Activated CD8-positive, alpha-beta memory T cell treated with anti-CD3 and anti-CD28 coated beads for 48 hours (primary cell): ENCODE measurements at regions not wholly inside any gene's neighbourhood (a gene's known extent, or its start where the extent isn't known, plus 50 kb on each side); places are given as distances from the start of the nearest gene placed in this dataset.
"Not testable (repeated sequence)": the region's sequence is repeated elsewhere in the genome, so short reads cannot be mapped to it uniquely, and the experiment has no call there.

Experiments
- DNase-seq, 3 experiments: peaks; one replicate each; pipeline ENCODE4 v3.0.0-alpha.2; 2020; ENCODE audit warnings: low read depth in 2 of 3, low spot score in 2 of 3

DNA sequence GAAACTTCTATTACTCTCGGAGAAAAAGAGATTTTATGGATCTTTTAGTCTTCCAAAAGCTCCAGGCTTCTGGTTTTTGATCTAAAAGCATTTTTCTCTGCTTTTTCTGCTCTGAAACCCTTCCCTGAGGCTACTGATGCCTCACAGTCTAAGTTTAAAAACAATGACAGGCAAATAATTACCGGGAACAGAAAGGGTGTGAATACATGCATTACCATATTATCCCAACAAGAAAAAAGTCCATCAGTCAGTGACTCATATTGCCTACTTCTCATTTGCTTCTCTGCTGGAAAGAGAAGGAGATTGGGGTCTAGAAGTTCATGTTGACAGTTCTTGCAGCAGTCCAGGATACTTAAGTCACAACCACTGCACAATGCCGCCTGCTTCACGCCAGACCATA lies 482.9 kb upstream of the C16orf82 start:
- DNase-seq: no peak

DNA sequence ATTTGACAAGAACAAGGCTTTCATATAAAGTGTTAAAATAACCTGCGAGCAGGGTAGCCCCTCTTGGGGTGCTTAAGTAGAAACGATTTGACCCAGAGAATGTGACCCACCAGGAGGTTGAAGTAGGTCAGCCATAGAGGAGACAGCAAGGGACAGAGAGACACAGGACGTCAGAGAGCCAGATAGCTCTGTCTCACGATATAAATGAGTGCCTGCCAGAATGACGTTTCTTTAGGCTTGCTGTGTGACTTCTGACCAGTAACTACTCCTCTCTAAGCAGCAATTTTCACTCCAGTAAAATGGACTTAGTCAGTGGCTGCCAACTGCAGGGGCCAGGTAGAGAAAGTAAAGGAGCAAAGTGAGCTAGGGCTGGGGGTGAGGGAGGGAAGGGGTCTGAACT lies 473.0 kb upstream of the C16orf82 start:
- no peak for DNase-seq

DNA sequence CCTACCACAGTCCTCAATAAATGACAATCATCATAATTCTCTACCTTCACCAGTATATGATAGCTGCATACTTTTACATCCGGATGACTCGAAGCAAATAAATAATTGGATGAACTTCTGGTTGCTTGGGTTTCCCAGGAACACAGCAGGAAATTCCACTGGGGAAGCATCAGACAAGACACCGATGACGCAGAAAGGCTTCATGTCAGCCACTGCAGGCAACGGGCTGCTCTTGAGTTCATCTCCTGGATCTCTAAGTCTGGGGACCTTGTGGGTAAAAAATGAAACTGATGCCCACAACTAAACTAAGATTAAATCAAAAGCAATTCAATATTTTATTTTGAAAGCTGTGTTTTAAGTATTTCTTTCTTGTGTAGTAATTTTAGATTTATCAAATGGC lies 472.1 kb upstream of the C16orf82 start:
- no peak for DNase-seq

DNA sequence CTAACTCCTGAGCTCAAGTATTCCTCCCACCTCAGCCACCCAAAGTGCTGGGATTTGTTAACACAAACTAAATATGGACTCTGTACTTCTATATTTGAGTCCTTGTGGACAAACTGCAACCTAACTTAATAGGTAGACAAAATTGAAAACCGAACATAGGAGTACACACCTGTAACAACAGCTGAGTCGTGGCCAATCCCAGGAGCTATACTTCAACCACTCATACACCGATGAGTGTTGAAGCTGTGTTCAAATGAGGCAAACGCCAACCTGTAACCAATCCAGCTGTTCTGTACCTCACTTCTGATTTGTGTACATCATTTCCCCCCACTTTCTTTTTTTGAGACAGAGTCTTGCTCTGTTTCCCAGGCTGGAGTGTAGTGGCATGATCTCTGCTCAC lies 471.5 kb upstream of the C16orf82 start:
- no peak for DNase-seq

DNA sequence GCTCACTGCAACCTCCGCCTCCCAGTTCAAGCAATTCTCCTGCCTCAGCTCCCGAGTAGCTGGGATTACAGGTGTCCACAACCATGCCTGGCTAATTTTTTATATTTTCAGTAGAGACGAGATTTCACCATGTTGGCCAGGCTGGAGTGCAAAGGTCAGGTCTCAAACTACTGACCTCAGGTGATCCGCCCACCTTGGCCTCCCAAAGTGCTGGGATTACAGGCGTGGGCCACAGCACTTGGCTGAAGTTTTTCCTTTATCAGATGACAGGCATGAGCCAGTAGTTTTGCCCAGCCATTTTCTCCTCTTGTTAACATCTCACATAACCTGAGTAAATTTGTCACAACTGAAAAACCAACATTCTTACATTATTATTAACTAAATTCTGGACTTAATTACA lies 470.7 kb upstream of the C16orf82 start:
- not testable (repeated sequence) for DNase-seq

DNA sequence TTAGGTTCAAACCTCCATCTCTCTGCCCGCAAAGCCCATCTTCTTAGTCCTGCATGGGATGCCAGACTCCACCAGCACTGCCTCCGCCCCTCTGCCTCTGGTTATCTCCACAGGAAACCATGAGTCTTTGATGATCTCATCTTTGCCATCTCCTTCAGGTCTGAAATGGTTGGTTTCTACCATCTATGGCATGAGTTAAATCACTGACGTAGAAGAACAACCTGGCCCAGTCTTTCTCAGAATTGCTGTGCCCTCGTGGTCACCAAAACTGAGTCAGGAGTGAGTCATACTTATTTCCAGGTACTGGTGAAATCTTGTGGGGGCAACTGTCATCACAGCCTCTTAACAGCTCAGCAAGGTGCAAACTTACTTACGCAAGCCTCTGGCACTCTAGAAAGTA lies 468.7 kb upstream of the C16orf82 start:
- peak; percentile 23 to 34 (median 24) for DNase-seq

DNA sequence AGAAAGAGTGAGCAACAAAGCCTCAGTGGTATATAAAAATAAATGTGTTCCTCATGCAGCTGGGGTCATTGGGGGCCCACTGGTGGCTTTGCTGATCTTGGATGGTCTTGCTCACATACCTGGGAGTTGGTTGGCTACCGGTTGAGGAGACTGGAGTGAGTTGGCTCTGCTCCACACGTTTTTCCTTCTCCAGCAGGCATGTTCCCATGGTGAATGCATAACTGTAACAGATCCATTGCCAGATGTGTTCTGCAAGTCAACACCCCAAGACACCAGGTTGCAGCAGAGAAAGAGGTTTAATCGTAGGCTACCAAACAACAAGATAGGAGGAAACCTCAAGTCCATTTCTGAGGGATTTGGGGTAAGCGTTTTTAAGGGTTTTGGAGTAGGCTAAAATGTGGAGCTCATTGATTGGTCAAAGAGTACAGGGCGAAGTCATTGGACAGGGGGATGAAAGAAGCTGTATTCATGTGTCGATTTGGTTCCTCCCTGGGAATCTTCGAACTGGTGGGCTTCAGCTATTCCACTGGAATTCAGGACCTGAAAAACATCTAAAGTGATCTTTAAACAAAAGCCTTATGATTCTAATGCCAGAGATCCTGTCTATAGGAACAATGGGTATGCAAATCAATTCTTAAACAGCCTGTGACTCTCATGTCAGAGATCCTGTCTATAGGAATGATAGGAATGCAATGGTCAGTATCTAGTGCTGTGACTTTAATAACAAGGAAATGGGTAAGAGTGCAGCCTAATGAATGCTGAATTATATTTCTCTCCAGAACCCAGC lies 467.5 kb upstream of the C16orf82 start:
- no peak for DNase-seq

DNA sequence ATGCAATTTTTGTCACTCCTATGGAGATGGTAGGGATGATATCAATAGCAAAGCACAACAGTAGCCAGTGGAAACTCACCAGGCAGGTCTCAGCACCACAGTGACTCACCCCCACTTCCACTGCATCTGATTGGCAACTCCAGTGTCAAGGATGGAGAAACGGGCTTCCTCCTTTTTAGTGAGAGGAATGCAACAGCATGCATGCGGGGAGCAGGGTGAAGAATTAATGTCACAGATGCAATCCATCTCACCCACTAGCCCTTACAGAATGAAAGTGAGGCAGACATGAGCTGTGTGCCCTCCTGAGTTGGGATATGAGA lies 467.0 kb upstream of the C16orf82 start:
- DNase-seq: no peak

DNA sequence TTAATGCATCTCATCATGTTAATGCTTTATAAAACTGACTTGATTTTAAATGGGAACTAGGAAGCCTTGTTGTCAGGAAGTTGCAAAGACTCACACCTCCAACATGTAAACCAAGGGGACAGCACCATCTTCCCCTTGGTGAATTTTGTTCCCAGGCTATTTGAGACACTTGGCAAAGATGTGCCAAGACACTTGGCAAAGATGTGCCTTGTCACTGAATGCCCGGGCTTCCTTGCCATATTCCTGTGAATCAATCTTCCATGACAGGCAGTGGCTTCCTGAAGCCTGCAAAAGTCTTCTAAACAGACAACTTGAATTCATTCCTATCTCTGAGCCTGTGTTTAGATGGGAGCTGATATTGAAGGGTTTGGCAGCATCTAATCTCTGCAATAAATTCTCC lies 465.4 kb upstream of the C16orf82 start:
- DNase-seq: no peak

DNA sequence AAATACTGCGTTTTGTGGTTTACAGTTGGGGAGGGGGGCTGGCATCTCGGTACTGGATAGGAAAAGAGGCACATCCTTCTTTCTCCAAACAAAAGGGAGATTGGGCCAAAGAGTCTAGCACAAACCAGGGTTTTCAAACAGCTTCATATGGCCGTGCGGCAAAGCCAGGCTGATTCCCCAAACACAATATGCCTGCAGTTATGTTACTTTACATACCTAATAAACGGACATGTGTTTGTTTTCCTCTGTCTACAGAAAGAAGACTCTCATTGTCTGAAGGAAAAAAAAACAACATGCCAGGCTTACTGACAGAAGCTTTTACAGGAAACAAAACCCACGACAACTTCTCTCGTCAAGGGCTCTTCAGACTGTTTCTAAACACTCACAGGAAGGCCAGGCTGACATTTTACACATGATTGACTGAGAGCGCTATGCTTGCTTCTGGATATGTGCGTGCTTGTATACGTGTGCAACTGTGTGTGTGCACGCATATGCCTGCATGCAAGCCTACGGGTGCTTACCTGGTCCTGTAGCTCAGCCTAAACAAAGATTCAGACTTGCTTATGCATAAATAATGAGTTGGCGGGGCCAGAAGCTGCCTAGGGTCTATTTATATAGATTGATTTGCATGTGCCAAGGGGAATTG lies 461.0 kb upstream of the C16orf82 start:
- DNase-seq: no peak

DNA sequence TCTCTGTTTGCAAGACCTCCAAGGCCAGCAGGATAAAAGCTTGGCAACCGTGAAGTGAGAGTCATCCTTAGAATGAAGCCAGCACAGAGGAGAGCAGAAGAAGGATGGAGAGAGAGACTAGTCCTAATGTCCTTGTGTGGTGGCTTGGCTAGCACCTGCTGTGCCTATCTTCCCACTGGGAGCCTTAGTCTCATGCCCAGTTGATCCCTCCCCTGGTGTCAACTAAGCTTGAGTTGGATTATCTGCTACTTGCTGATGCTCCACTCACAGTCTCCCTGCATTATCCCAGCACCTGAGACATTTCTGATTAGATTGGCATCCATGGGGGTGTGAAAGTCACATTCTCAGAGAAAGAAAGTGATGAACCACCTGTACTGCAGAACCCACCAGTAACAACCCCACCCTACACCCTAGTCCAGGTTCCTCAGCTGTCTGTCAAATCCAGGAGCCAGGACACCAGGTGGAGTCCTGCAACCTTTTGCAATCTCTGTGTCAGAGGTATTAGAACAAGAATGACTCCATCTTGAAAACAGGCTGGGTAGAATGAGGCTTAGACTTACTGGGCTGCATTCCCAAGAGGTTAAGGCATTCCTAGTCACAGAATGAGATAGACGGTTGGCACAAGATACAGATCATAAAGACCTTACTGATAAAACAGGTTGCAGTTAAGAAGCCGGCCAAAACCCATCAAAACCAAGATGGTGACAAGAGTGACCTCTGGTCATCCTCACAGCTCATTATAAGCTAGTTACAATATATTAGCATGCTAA lies 460.2 kb upstream of the C16orf82 start:
- no peak for DNase-seq

DNA sequence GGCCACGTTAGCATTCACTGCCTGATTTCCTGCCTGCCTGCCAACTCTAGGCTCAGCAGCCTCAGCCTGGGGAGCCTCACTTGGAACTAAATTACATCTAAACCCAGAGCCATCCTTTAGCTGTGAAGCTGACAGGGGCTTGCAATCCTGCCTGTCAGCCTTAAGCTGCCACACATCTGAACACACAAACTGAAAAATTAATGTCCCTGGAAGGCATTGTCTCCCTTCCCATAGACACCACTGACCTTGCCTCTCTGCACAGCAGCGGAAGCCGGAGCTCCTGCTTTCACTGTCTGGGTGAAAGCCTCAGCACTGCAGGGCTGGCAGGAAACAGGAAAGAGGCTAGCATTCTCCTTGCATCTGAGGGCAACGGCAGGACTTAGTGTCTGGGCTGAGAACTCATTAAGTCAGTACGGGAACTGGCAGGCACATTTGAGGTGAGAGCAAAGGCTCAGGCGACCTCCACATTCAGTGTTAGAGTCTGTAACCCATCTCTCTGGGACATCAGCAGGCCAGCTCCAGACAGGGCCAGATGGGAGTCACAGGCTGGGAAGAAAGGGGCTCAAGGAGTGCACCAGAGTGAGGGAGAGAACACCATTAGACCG lies 452.4 kb upstream of the C16orf82 start:
- no peak for DNase-seq

DNA sequence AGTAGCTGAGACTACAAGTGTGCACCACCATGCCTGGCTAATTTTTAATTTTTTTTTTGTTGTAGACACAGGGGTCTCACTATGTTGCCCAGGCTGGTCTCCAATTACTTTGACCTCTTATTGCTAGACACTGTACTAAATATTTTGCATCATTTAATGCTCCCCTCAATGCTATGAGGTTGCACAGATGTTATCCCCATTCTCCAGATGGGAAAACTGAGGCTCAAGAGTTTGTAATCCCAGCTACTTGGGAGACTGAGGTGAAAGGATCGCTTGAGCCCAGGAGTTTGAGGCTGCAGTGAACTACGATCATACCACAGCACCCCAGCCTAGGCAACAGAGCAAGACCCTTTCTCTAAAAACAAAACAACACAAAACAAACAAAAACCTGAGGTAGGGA lies 443.3 kb upstream of the C16orf82 start:
- DNase-seq: no peak

DNA sequence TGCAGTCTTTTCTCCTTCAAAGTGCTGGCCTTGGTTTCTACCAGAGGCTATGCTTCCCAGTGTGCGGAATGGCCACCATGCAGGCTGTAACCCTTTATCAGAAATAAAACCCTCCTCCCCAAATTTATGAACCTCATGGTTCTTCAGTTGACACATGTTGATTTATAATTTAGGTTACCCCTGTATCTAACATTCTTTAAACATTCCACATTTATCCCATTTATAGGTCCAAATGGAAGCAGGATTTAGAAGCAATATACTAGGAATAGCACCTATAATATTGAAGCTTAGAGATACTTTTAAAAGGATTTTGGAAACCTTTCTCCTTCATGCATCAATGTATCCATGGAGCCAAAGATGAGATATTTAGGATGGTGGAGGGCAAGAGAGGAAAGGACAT lies 438.8 kb upstream of the C16orf82 start:
- no peak for DNase-seq

DNA sequence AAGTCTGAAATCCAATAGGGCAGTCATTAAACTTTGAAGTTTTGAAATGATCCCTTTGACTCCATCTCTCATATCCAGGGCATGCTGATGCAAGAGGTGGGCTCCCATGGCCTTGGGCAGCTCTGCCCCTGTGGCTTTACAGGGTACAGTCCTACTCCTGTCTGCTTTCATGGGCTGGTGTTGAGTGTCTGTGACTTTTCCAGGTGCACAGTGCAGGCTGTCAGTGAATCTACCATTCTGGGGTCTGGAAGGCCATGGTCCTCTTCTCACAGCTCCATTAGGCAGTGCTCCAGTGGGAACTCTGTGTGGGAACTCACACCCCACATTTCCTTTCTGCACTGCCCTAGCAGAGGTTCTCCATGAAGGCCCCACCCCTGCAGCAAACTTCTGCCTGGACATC lies 435.4 kb upstream of the C16orf82 start:
- DNase-seq: not testable (repeated sequence)

DNA sequence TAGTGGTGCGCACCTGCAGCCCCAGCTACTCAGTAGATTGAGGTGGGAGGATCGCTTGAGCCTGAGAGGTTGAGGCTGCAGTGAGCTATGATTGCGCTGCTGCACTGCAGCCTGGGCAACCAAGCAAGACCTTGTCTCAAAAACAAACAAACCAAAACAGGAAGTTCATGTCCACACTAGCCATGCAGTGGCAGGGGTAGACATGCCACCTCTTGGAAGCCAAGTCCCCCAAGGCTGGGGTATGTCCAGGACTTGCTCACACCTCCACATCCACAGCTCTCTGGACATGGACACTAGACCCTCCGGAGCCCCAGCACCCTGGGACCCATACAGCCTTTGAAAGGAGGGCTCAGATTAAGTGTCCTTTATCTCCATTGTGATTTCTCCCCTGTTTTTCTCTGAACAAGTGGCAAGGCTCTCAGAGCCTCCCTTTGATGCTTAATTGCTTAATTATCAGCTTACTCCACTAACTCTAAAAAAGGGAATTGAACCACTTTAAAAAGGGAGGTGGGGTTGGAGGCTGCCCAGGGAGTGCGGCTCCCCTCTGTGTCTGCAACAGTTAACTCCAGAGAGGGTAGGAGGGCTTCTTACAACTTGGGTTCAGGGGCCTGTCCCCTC lies 424.6 kb upstream of the C16orf82 start:
- no peak for DNase-seq

DNA sequence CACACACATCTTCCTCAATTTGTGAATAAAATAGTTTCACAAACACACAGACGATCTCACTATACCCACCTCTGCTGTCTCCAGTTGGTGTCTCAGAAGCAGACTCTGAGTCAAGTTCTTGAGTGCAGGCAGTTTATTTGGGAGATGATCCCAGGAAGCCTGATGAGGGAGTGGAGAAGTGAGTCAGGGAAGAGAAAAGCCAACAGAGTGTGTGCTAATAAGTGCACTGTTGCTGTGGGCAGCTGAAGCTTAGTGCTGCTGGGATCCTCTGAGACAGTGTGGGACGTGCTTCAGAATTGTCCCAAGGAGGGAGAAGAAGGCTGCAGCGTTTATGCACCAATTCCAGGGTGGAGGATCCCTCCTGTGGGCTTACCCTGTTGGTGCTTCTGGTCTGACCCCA lies 423.2 kb upstream of the C16orf82 start:
- no peak for DNase-seq

DNA sequence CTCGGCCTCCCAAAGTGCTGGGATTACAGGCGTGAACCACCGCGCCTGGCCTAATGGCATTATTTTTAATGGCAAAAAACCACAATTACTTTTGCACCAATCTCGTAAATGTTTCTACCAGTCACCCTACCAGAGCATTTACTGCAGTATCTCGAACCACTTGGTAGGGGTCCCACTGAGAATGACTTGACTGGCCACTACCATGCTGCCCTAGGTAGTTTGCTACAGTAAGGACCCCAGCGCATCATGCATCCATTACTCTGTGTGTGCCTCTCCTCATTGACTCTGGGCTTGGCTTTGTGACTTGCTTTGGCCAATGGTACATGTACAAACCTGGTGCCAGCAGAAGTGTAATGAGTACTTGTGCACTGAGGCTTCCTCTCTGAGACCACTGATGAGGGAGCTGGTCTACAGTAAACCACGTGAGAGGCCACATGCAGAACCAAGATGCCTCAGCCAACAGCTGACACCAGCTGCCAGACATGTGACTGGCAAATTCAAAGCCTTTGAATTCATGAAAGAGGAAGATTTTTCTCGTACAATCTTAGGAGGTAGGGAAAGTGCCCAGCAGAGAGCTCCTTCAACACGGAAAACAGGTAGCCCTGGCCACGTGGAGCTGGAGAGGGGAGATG lies 421.7 kb upstream of the C16orf82 start:
- no peak for DNase-seq

DNA sequence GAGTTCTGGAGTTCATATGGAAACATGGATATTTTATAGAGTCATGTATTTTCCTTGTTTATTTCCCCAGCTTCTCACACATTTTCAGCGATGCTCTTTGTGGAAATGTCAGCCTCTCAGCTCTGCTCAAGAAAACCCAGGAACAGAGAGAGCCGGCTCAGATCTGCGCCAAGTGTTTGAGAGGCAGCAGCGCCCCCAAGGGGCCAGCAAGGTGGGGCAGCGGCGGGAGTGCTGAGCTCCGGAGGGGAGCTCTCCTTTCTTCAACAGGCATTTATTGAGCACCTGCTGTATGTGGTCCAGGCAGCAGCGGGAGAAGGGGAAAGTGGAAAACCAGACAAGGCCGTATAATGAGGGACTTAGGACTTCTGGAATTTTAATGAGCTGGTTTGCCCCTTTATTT lies 421.1 kb upstream of the C16orf82 start:
- peak in 1 of 3 experiments; percentile 27 for DNase-seq

DNA sequence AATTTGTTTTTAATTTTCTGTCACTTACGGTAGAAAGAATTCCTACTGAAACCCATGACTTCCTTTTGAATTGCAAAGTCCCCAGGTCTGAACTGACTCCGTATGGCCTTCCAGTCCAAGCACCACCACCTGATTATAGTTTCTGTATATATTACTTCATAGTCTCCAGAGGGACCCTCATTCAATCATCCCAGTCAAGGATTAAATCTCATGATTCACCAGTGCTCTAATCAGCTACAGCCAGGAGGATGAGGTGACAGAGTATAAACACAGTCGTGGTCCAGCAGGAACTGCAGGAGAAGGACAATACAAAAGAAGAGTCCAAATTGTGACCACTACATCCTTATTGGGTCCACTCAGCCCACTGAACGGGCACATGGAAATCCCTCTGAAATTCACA lies 418.9 kb upstream of the C16orf82 start:
- DNase-seq: no peak

DNA sequence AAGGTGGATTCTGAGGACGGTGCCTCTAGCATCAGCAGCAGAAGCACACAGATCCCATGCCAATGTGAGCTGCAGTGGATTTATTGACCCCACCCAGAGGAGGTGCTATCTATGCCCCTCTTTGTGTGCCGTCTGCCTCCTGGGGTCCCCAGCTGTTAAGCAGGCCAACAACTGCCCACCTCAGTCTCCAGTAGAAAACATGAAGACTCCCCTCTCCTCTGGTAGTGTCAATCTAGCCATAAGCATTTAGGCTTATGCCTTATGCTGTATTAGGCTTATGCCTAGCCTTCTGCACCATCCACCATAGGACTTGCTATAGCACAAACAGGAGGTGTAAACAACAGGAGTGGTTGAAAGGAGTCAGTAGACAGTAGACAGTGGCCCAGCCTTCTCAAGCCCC lies 417.9 kb upstream of the C16orf82 start:
- no peak for DNase-seq
